ENCODE measurements at regions not wholly inside any gene's neighbourhood (a gene's known extent, or its start where the extent isn't known, plus 50 kb on each side); places are given as distances from the start of the nearest gene placed in this dataset.

GRCh38 chr3:194285024-194285849 lies 65.9 kb downstream of the CPN2 start:
- no peak overlapping the region for H3K4ac ChIP-seq (ENCODE audit: low read depth, low read length)
- H3K18ac ChIP-seq (ENCODE audit: low read length) = no peak overlapping the region
- H3K79me2 ChIP-seq (ENCODE audit: control insufficient read depth, insufficient read depth, low read length, poor library complexity) = no peaks in the 10 kb centered on the region
- no peak overlapping the region for H3K4me2 ChIP-seq (ENCODE audit: low read length)
- no peak overlapping the region for H2AFZ ChIP-seq (ENCODE audit: insufficient read depth, low read length, poor library complexity)
- no peak overlapping the region for H2BK5ac ChIP-seq (ENCODE audit: low read depth, low read length, poor library complexity)
- no peaks in the 10 kb centered on the region for H3K36me3 ChIP-seq (ENCODE audit: control insufficient read depth in 1 of 2, insufficient read depth in 2 of 2, low read length in 2 of 2)
- H2BK120ac ChIP-seq (ENCODE audit: insufficient read depth, low read length, poor library complexity) = no peak overlapping the region
- no peak overlapping the region for H4K12ac ChIP-seq (ENCODE audit: low read depth, low read length)
- no peak overlapping the region for H3K9ac ChIP-seq (ENCODE audit: low read length)
- H3K23ac ChIP-seq (ENCODE audit: low read length) = no peak overlapping the region
- H4K8ac ChIP-seq (ENCODE audit: low read depth, low read length) = no peak overlapping the region
- WGBS (ENCODE audit: extremely low coverage, insufficient coverage, insufficient read length) = 100% methylated on average over 6 of the region's 16 CpGs
- H3K4me3 ChIP-seq (ENCODE audit: low read depth, low read length) = no peak overlapping the region
- H2BK12ac ChIP-seq (ENCODE audit: low read length) = no peak overlapping the region
- H3K9me3 ChIP-seq (ENCODE audit: insufficient read depth, low read depth, low read length) = no peaks in the 10 kb centered on the region
- no peaks in the 10 kb centered on the region for H3K79me1 ChIP-seq (ENCODE audit: low read length)
- no peak overlapping the region for H3K27ac ChIP-seq (ENCODE audit: low read depth, low read length)
- H3K4me1 ChIP-seq (ENCODE audit: control insufficient read depth in 1 of 2, insufficient read depth in 2 of 2, low read length in 2 of 2) = no peaks in the 10 kb centered on the region
- H3K14ac ChIP-seq (ENCODE audit: low read length) = no peak overlapping the region
- H4K91ac ChIP-seq (ENCODE audit: low read depth, low read length) = no peak overlapping the region
- no peaks in the 10 kb centered on the region for H3K27me3 ChIP-seq (ENCODE audit: insufficient read depth, low read length)
- H2AK5ac ChIP-seq (ENCODE audit: low read length) = no peak overlapping the region
- no peak for DNase-seq

GRCh38 chr3:194285850-194286197 lies 65.3 kb downstream of the CPN2 start:
- Histone ChIP-seq H3K14ac (ENCODE audit: low read length) (no peak overlapping the region), H2BK5ac (ENCODE audit: low read depth, low read length, poor library complexity) (no peak overlapping the region), H2AFZ (ENCODE audit: insufficient read depth, low read length, poor library complexity) (no peak overlapping the region), H3K9ac (ENCODE audit: low read length) (no peak overlapping the region), H3K4me1 (ENCODE audit: control insufficient read depth in 1 of 2, insufficient read depth in 2 of 2, low read length in 2 of 2) (no peaks in the 10 kb centered on the region), H3K79me1 (ENCODE audit: low read length) (no peaks in the 10 kb centered on the region), H2BK12ac (ENCODE audit: low read length) (no peak overlapping the region), H3K9me3 (ENCODE audit: insufficient read depth, low read depth, low read length) (no peaks in the 10 kb centered on the region), H4K8ac (ENCODE audit: low read depth, low read length) (no peak overlapping the region), H3K4me3 (ENCODE audit: low read depth, low read length) (no peak overlapping the region), H3K36me3 (ENCODE audit: control insufficient read depth in 1 of 2, insufficient read depth in 2 of 2, low read length in 2 of 2) (no peaks in the 10 kb centered on the region), H3K4ac (ENCODE audit: low read depth, low read length) (no peak overlapping the region), H4K91ac (ENCODE audit: low read depth, low read length) (no peak overlapping the region), H2AK5ac (ENCODE audit: low read length) (no peak overlapping the region), H3K79me2 (ENCODE audit: control insufficient read depth, insufficient read depth, low read length, poor library complexity) (no peaks in the 10 kb centered on the region), H2BK120ac (ENCODE audit: insufficient read depth, low read length, poor library complexity) (no peak overlapping the region), H3K23ac (ENCODE audit: low read length) (no peak overlapping the region), H3K4me2 (ENCODE audit: low read length) (no peak overlapping the region), H3K18ac (ENCODE audit: low read length) (no peak overlapping the region), H4K12ac (ENCODE audit: low read depth, low read length) (no peak overlapping the region), H3K27me3 (ENCODE audit: insufficient read depth, low read length) (no peaks in the 10 kb centered on the region), H3K27ac (ENCODE audit: low read depth, low read length) (no peak overlapping the region)
- no peak for DNase-seq
- no CpG with 5 or more reads among the region's 2 CpGs for WGBS (ENCODE audit: extremely low coverage, insufficient coverage, insufficient read length)

- Histone ChIP-seq H2AFZ (ENCODE audit: insufficient read depth, low read length, poor library complexity) (no peak overlapping the region), H2BK12ac (ENCODE audit: low read length) (no peak overlapping the region), H3K14ac (ENCODE audit: low read length) (no peak overlapping the region), H3K36me3 (ENCODE audit: control insufficient read depth in 1 of 2, insufficient read depth in 2 of 2, low read length in 2 of 2) (no peaks in the 10 kb centered on the region), H2AK5ac (ENCODE audit: low read length) (no peak overlapping the region), H4K91ac (ENCODE audit: low read depth, low read length) (no peak overlapping the region), H2BK5ac (ENCODE audit: low read depth, low read length, poor library complexity) (no peak overlapping the region), H4K12ac (ENCODE audit: low read depth, low read length) (no peak overlapping the region), H3K79me2 (ENCODE audit: control insufficient read depth, insufficient read depth, low read length, poor library complexity) (no peaks in the 10 kb centered on the region), H2BK120ac (ENCODE audit: insufficient read depth, low read length, poor library complexity) (no peak overlapping the region), H3K27ac (ENCODE audit: low read depth, low read length) (no peak overlapping the region), H3K4me2 (ENCODE audit: low read length) (no peak overlapping the region), H3K4ac (ENCODE audit: low read depth, low read length) (no peak overlapping the region), H3K9me3 (ENCODE audit: insufficient read depth, low read depth, low read length) (no peaks in the 10 kb centered on the region), H3K4me1 (ENCODE audit: control insufficient read depth in 1 of 2, insufficient read depth in 2 of 2, low read length in 2 of 2) (no peaks in the 10 kb centered on the region), H3K23ac (ENCODE audit: low read length) (no peak overlapping the region), H3K27me3 (ENCODE audit: insufficient read depth, low read length) (no peaks in the 10 kb centered on the region), H3K18ac (ENCODE audit: low read length) (no peak overlapping the region), H4K8ac (ENCODE audit: low read depth, low read length) (no peak overlapping the region), H3K9ac (ENCODE audit: low read length) (no peak overlapping the region), H3K4me3 (ENCODE audit: low read depth, low read length) (no peak overlapping the region), H3K79me1 (ENCODE audit: low read length) (no peaks in the 10 kb centered on the region)
- DNase-seq = no peak
- WGBS (ENCODE audit: extremely low coverage, insufficient coverage, insufficient read length) = no CpG with 5 or more reads among the region's 22 CpGs
These were observed 64.6 kb downstream of the CPN2 start for GRCh38 chr3:194286375-194287146.

GRCh38 chr3:194287374-194287773 lies 63.8 kb downstream of the CPN2 start:
- H4K12ac ChIP-seq (ENCODE audit: low read depth, low read length) = no peak overlapping the region
- H2BK5ac ChIP-seq (ENCODE audit: low read depth, low read length, poor library complexity) = no peak overlapping the region
- no peak overlapping the region for H2BK12ac ChIP-seq (ENCODE audit: low read length)
- H3K14ac ChIP-seq (ENCODE audit: low read length) = no peak overlapping the region
- no peak overlapping the region for H2AFZ ChIP-seq (ENCODE audit: insufficient read depth, low read length, poor library complexity)
- no peak overlapping the region for H3K27ac ChIP-seq (ENCODE audit: low read depth, low read length)
- no peak overlapping the region for H3K4ac ChIP-seq (ENCODE audit: low read depth, low read length)
- no peaks in the 10 kb centered on the region for H3K79me2 ChIP-seq (ENCODE audit: control insufficient read depth, insufficient read depth, low read length, poor library complexity)
- H3K23ac ChIP-seq (ENCODE audit: low read length) = no peak overlapping the region
- no peak overlapping the region for H4K8ac ChIP-seq (ENCODE audit: low read depth, low read length)
- H4K91ac ChIP-seq (ENCODE audit: low read depth, low read length) = no peak overlapping the region
- H3K79me1 ChIP-seq (ENCODE audit: low read length) = no peaks in the 10 kb centered on the region
- no peak overlapping the region for H3K18ac ChIP-seq (ENCODE audit: low read length)
- no peak for DNase-seq
- H2BK120ac ChIP-seq (ENCODE audit: insufficient read depth, low read length, poor library complexity) = no peak overlapping the region
- no peak overlapping the region for H3K4me2 ChIP-seq (ENCODE audit: low read length)
- no peaks in the 10 kb centered on the region for H3K9me3 ChIP-seq (ENCODE audit: insufficient read depth, low read depth, low read length)
- H3K9ac ChIP-seq (ENCODE audit: low read length) = no peak overlapping the region
- no peaks in the 10 kb centered on the region for H3K4me1 ChIP-seq (ENCODE audit: control insufficient read depth in 1 of 2, insufficient read depth in 2 of 2, low read length in 2 of 2)
- no peak overlapping the region for H3K4me3 ChIP-seq (ENCODE audit: low read depth, low read length)
- no peak overlapping the region for H2AK5ac ChIP-seq (ENCODE audit: low read length)
- no peaks in the 10 kb centered on the region for H3K27me3 ChIP-seq (ENCODE audit: insufficient read depth, low read length)
- H3K36me3 ChIP-seq (ENCODE audit: control insufficient read depth in 1 of 2, insufficient read depth in 2 of 2, low read length in 2 of 2) = no peaks in the 10 kb centered on the region
- no CpG with 5 or more reads among the region's 3 CpGs for WGBS (ENCODE audit: extremely low coverage, insufficient coverage, insufficient read length)

All from trophoblast cell (in vitro differentiated cells and primary cell).